ENCODE measurements at regions not wholly inside any gene's neighbourhood (a gene's known extent, or its start where the extent isn't known, plus 50 kb on each side); places are given as distances from the start of the nearest gene placed in this dataset.

DNA sequence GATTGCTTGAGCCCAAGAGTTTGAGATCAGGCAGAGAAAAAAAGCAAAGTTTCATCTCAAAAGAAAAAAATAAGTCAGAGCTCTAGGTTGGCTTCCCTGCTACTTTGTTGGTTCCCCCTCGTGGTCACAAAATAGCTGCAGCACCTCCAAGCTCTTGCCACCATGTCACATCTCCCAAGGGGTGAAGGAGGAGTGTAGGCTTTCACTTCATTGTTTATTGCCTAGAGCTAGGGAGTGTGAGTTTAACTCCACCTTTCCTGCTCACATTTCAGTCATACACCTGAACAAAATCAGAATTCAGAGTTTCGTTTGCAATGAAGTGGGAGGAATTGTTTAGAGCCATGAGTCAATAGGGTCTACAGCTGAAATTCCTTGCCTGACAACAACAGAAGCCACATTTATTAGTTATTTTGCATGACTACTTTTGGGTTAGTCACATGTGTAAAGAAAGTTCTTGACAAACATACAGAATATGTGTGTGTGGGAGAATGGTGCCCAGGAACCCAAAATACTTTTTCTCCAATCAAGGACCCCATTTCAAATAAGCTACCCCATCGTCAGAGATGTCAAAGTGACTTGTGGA is 56.2 kb upstream of the UFL1 start (continued):
- TF ChIP-seq, protein P1, sequence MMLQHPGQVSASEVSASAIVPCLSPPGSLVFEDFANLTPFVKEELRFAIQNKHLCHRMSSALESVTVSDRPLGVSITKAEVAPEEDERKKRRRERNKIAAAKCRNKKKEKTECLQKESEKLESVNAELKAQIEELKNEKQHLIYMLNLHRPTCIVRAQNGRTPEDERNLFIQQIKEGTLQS (IDR thresholded peaks at IDR 0.05): no peak
- TF ChIP-seq SP1 (IDR thresholded peaks at IDR 0.05) (no peak), JUND (IDR thresholded peaks at IDR 0.05) (no peak)

DNA sequence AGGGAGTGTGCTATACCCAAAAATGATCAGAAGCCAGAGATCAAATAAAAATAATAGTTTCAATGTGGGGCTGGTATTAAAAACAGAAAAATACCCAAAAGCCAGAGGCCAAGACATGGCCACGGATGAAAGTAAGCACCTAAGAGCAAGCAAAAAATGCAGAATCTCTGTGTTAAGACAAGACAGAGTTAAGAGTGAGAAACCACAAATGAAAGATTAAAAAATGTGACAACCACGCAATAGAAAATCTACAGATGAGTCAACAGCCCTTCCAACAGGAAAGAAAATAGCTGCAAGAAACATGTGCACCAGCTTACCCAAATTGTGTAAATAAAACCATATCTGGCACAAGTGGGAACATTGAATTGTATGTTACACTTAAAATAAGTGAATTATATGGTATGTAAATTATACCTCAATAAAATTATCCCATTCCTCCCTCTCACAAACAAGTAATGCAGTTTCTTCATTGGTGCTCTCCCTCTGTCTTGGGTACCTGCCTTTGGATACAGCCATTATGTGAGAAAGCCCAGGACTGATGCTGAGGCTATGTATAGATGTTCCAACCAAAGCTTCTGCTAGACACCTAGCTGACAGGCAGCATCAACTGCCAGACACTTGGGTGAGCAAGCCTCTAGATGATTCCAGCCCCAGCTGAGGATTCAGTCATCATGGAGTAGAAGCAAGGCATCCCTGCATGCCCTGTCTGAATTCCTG is 55.3 kb upstream of the UFL1 start:
- H3K9ac ChIP-seq (ENCODE audit: low read depth in 1 of 2, low read length in 2 of 2): no peak overlapping the region
- H3K4me1 ChIP-seq (ENCODE audit: control insufficient read depth in 4 of 4, insufficient read depth in 4 of 4, low read length in 3 of 4): no peaks in the 10 kb centered on the region
- H3K27ac ChIP-seq (ENCODE audit: low read depth in 1 of 2, low read length in 2 of 2): no peak overlapping the region
- H3K36me3 ChIP-seq (ENCODE audit: control insufficient read depth in 4 of 4, insufficient read depth in 3 of 4, low read depth in 1 of 4, low read length in 3 of 4): no peaks in the 10 kb centered on the region
- no peak overlapping the region for H3K4me3 ChIP-seq (ENCODE audit: low read depth in 1 of 3, low read length in 3 of 3)
- no peaks in the 10 kb centered on the region for H3K27me3 ChIP-seq (ENCODE audit: control insufficient read depth in 4 of 4, insufficient read depth in 4 of 4, low read length in 3 of 4)
- TF ChIP-seq HNF4A (conservative IDR thresholded peaks at IDR 0.05) (no peak), FOXA1 (IDR thresholded peaks at IDR 0.05) (no peak), JUND (IDR thresholded peaks at IDR 0.05) (no peak), EGR1 (IDR thresholded peaks at IDR 0.05; ENCODE audit: low read depth in 2 of 2) (no peak), GABPA (IDR thresholded peaks at IDR 0.05 in 1 of 2, conservative IDR thresholded peaks at IDR 0.05 in 1 of 2) (no peak), RXRA (IDR thresholded peaks at IDR 0.05) (no peak), HNF4G (IDR thresholded peaks at IDR 0.05) (no peak), SP1 (IDR thresholded peaks at IDR 0.05) (no peak), RAD21 (IDR thresholded peaks at IDR 0.05) (no peak), YY1 (IDR thresholded peaks at IDR 0.05) (no peak), FOXA2 (IDR thresholded peaks at IDR 0.05) (no peak), TAF1 (conservative IDR thresholded peaks at IDR 0.05) (no peak)
- TF ChIP-seq, protein P2, sequence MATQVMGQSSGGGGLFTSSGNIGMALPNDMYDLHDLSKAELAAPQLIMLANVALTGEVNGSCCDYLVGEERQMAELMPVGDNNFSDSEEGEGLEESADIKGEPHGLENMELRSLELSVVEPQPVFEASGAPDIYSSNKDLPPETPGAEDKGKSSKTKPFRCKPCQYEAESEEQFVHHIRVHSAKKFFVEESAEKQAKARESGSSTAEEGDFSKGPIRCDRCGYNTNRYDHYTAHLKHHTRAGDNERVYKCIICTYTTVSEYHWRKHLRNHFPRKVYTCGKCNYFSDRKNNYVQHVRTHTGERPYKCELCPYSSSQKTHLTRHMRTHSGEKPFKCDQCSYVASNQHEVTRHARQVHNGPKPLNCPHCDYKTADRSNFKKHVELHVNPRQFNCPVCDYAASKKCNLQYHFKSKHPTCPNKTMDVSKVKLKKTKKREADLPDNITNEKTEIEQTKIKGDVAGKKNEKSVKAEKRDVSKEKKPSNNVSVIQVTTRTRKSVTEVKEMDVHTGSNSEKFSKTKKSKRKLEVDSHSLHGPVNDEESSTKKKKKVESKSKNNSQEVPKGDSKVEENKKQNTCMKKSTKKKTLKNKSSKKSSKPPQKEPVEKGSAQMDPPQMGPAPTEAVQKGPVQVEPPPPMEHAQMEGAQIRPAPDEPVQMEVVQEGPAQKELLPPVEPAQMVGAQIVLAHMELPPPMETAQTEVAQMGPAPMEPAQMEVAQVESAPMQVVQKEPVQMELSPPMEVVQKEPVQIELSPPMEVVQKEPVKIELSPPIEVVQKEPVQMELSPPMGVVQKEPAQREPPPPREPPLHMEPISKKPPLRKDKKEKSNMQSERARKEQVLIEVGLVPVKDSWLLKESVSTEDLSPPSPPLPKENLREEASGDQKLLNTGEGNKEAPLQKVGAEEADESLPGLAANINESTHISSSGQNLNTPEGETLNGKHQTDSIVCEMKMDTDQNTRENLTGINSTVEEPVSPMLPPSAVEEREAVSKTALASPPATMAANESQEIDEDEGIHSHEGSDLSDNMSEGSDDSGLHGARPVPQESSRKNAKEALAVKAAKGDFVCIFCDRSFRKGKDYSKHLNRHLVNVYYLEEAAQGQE (IDR thresholded peaks at IDR 0.05): no peak
- TF ChIP-seq, protein P3, sequence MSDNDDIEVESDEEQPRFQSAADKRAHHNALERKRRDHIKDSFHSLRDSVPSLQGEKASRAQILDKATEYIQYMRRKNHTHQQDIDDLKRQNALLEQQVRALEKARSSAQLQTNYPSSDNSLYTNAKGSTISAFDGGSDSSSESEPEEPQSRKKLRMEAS (IDR thresholded peaks at IDR 0.05): no peak
- TF ChIP-seq, protein P1 (IDR thresholded peaks at IDR 0.05): no peak
- DNase-seq (ENCODE audit: low spot score): no peak
- 72% methylated on average over 2 of the region's 2 CpGs for WGBS
- no peaks in the 10 kb centered on the region for H3K9me3 ChIP-seq (ENCODE audit: control insufficient read depth in 4 of 4, low read length in 3 of 4)

DNA sequence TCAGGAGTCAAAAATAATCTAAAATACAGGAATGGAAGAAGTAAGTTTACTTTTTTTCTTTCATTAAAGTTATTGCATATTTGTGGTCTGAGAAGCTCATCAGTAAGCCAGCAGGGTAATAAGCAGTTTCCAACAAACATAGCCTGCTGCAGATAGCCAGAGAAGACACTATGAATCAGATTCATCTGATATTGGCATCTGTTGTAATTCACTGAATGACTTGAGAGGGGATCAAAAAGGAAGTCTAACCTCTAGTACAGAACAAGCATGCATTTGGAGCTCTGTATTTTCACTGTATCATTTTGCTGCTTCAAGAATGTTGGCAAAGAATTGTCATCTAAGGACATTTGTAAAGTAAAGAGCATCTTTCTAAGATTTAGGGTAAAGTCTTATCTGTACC is 53.8 kb upstream of the UFL1 start:
- Histone ChIP-seq H3K27me3 (ENCODE audit: control insufficient read depth in 4 of 4, insufficient read depth in 4 of 4, low read length in 3 of 4) (no peaks in the 10 kb centered on the region), H3K36me3 (ENCODE audit: control insufficient read depth in 4 of 4, insufficient read depth in 3 of 4, low read depth in 1 of 4, low read length in 3 of 4) (no peaks in the 10 kb centered on the region), H3K9ac (ENCODE audit: low read depth in 1 of 2, low read length in 2 of 2) (no peak overlapping the region), H3K4me3 (ENCODE audit: low read depth in 1 of 3, low read length in 3 of 3) (no peak overlapping the region), H3K4me1 (ENCODE audit: control insufficient read depth in 4 of 4, insufficient read depth in 4 of 4, low read length in 3 of 4) (no peaks in the 10 kb centered on the region), H3K9me3 (ENCODE audit: control insufficient read depth in 4 of 4, low read length in 3 of 4) (no peaks in the 10 kb centered on the region), H3K27ac (ENCODE audit: low read depth in 1 of 2, low read length in 2 of 2) (no peak overlapping the region)
- DNase-seq (ENCODE audit: low spot score): no peak
- TF ChIP-seq, protein P4, sequence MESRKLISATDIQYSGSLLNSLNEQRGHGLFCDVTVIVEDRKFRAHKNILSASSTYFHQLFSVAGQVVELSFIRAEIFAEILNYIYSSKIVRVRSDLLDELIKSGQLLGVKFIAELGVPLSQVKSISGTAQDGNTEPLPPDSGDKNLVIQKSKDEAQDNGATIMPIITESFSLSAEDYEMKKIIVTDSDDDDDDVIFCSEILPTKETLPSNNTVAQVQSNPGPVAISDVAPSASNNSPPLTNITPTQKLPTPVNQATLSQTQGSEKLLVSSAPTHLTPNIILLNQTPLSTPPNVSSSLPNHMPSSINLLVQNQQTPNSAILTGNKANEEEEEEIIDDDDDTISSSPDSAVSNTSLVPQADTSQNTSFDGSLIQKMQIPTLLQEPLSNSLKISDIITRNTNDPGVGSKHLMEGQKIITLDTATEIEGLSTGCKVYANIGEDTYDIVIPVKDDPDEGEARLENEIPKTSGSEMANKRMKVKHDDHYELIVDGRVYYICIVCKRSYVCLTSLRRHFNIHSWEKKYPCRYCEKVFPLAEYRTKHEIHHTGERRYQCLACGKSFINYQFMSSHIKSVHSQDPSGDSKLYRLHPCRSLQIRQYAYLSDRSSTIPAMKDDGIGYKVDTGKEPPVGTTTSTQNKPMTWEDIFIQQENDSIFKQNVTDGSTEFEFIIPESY (IDR thresholded peaks at IDR 0.05): no peak
- TF ChIP-seq GABPA (IDR thresholded peaks at IDR 0.05 in 1 of 2, conservative IDR thresholded peaks at IDR 0.05 in 1 of 2) (no peak), EGR1 (IDR thresholded peaks at IDR 0.05; ENCODE audit: low read depth in 2 of 2) (no peak), HNF4A (conservative IDR thresholded peaks at IDR 0.05) (no peak), FOXA1 (IDR thresholded peaks at IDR 0.05) (no peak), FOXA2 (IDR thresholded peaks at IDR 0.05) (no peak), RXRA (IDR thresholded peaks at IDR 0.05) (no peak), RAD21 (IDR thresholded peaks at IDR 0.05) (no peak), HNF4G (IDR thresholded peaks at IDR 0.05) (no peak)
- TF ChIP-seq, protein P1 (IDR thresholded peaks at IDR 0.05): no peak
- TF ChIP-seq, protein P3 (IDR thresholded peaks at IDR 0.05): no peak
- TF ChIP-seq, protein P5, sequence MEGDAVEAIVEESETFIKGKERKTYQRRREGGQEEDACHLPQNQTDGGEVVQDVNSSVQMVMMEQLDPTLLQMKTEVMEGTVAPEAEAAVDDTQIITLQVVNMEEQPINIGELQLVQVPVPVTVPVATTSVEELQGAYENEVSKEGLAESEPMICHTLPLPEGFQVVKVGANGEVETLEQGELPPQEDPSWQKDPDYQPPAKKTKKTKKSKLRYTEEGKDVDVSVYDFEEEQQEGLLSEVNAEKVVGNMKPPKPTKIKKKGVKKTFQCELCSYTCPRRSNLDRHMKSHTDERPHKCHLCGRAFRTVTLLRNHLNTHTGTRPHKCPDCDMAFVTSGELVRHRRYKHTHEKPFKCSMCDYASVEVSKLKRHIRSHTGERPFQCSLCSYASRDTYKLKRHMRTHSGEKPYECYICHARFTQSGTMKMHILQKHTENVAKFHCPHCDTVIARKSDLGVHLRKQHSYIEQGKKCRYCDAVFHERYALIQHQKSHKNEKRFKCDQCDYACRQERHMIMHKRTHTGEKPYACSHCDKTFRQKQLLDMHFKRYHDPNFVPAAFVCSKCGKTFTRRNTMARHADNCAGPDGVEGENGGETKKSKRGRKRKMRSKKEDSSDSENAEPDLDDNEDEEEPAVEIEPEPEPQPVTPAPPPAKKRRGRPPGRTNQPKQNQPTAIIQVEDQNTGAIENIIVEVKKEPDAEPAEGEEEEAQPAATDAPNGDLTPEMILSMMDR (IDR thresholded peaks at IDR 0.05; ENCODE audit: low read depth, low read length, missing input control): no peak
